ENCODE measurements at regions not wholly inside any gene's neighbourhood (a gene's known extent, or its start where the extent isn't known, plus 50 kb on each side); places are given as distances from the start of the nearest gene placed in this dataset.

DNA sequence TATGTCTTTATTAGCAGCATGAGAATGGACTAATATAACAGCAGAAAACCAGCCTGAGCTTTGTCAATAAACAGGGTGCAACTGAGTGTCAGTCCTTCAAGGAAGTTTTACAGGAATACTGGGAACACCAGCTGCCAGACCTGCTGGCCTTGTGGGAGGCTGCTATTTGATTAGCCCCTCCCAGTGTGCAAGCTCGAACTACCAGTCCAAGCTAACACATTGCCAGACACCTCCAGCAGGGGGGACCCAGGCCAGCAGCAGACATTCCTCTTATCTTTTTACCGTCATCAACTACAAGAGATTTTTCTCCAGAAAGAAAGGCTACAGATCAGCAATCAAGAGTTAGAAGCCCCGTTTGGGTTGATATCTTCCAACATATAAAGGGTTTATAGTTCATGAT is 942.8 kb upstream of the TENM4 start:
- H3K27me3 Mint-ChIP-seq: no peaks in the 10 kb centered on the region
- H3K36me3 Mint-ChIP-seq (ENCODE audit: insufficient read depth): no peaks in the 10 kb centered on the region
- DNase-seq (ENCODE audit: low spot score, unreplicated experiment): no peak
- no peak overlapping the region for H3K4me3 Mint-ChIP-seq (ENCODE audit: low read depth)
- H3K4me1 Mint-ChIP-seq (ENCODE audit: low read depth): peaks cover 3% of the 10 kb centered on the region
- H3K27ac Mint-ChIP-seq: no peak overlapping the region
- TF ChIP-seq CTCF (IDR thresholded peaks at IDR 0.05; ENCODE audit: unreplicated experiment): peak; percentile 33
- H3K9me3 Mint-ChIP-seq (ENCODE audit: low read depth): no peaks in the 10 kb centered on the region

- Mint-ChIP-seq H3K9me3 (ENCODE audit: low read depth) (no peaks in the 10 kb centered on the region), H3K36me3 (ENCODE audit: insufficient read depth) (no peaks in the 10 kb centered on the region), H3K27me3 (no peaks in the 10 kb centered on the region), H3K4me3 (ENCODE audit: low read depth) (no peak overlapping the region), H3K27ac (no peak overlapping the region), H3K4me1 (ENCODE audit: low read depth) (peaks cover 3% of the 10 kb centered on the region)
- DNase-seq (ENCODE audit: low spot score, unreplicated experiment): no peak
- no peak for TF ChIP-seq CTCF (IDR thresholded peaks at IDR 0.05; ENCODE audit: unreplicated experiment)
These were observed 938.9 kb upstream of the TENM4 start for GRCh38 chr11:80379620-80380278.

DNA sequence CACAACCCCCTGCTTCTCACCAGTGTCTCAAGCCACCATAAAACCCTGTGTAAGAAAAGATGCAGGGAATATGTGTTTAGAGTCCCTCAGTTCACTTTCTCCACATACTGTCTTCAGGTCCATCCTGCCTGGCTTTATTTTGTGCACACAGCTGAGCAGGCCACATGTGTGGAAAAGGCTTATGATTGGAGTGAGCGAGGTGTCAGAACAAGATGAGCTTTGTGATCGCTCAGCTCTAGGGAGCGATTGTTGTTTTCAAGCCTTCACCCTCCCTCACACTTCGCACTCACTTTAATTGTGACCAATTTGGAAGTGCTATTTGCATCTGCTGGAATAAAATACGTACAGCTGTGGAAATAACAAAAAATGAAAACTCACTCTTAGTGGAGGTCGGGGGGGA is 931.1 kb upstream of the TENM4 start:
- H3K27me3 Mint-ChIP-seq: no peaks in the 10 kb centered on the region
- H3K4me1 Mint-ChIP-seq (ENCODE audit: low read depth): peaks cover 10% of the 10 kb centered on the region
- H3K4me3 Mint-ChIP-seq (ENCODE audit: low read depth): no peak overlapping the region
- peaks cover 5% of the 10 kb centered on the region for H3K9me3 Mint-ChIP-seq (ENCODE audit: low read depth)
- H3K27ac Mint-ChIP-seq: no peak overlapping the region
- no peak for TF ChIP-seq CTCF (IDR thresholded peaks at IDR 0.05; ENCODE audit: unreplicated experiment)
- no peak for DNase-seq (ENCODE audit: low spot score, unreplicated experiment)
- H3K36me3 Mint-ChIP-seq (ENCODE audit: insufficient read depth): peaks cover 1% of the 10 kb centered on the region

DNA sequence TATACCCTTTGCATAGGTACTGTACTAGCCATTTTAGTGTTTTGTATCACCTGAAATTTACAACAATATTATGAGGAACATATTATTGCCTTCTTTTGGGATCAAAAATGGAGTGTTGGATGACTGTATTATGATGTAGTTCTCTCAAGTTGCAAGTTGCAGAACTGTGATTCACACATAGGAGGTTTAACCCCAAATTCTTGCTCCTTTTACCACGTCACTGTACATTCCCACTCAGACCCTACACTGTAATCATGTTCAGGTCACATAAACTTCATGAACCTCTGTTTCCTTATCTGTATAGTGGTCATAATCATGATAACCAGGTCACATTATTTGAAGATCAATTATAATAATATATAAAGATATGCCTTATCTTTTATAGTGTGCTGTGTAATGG is 925.1 kb upstream of the TENM4 start:
- no peak for TF ChIP-seq CTCF (IDR thresholded peaks at IDR 0.05; ENCODE audit: unreplicated experiment)
- H3K4me3 Mint-ChIP-seq (ENCODE audit: low read depth): no peak overlapping the region
- no peak overlapping the region for H3K27ac Mint-ChIP-seq
- peaks cover 26% of the 10 kb centered on the region for H3K4me1 Mint-ChIP-seq (ENCODE audit: low read depth)
- no peaks in the 10 kb centered on the region for H3K27me3 Mint-ChIP-seq
- peaks cover 1% of the 10 kb centered on the region for H3K36me3 Mint-ChIP-seq (ENCODE audit: insufficient read depth)
- DNase-seq (ENCODE audit: low spot score, unreplicated experiment): no peak
- peaks cover 5% of the 10 kb centered on the region for H3K9me3 Mint-ChIP-seq (ENCODE audit: low read depth)

DNA sequence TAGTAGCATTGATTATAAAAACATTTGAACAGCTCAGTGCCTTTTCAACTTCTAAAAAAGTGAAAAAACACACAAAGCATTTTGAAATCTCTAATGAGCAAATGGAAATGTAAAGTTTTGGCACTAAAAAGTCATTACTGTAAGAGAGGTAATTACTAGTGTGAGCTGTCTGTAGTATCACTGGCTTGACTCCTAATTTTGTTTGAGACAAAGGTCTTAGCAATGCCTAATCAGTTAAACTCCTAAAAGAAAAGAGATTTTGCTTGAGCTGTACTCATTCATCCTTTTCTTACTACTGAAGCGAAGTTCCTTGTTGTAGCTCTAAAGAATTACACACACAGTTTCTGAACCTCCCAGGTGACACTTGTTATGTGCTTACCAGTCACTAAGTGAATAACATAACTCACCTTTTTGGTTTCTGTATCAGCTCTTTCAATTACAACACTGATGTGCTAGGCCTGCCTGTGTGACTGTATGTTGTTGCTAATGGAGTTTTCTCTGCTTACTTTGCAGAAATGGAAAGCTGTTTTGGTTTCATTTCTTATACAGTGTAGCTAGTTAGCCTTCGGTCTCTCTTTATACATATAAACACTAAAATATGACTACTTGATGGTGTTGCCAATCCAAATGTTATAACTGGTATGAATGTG is 924.4 kb upstream of the TENM4 start:
- no peak for TF ChIP-seq CTCF (IDR thresholded peaks at IDR 0.05; ENCODE audit: unreplicated experiment)
- H3K4me1 Mint-ChIP-seq (ENCODE audit: low read depth): peaks cover 26% of the 10 kb centered on the region
- H3K36me3 Mint-ChIP-seq (ENCODE audit: insufficient read depth): peaks cover 1% of the 10 kb centered on the region
- no peaks in the 10 kb centered on the region for H3K27me3 Mint-ChIP-seq
- no peak overlapping the region for H3K4me3 Mint-ChIP-seq (ENCODE audit: low read depth)
- H3K27ac Mint-ChIP-seq: no peak overlapping the region
- no peak for DNase-seq (ENCODE audit: low spot score, unreplicated experiment)
- peaks cover 5% of the 10 kb centered on the region for H3K9me3 Mint-ChIP-seq (ENCODE audit: low read depth)

All from progenitor cell of endocrine pancreas (in vitro differentiated cells).